Keratinocyte (primary cell): ENCODE measurements at regions not wholly inside any gene's neighbourhood (a gene's known extent, or its start where the extent isn't known, plus 50 kb on each side); places are given as distances from the start of the nearest gene placed in this dataset.
"Not testable (repeated sequence)": the region's sequence is repeated elsewhere in the genome, so short reads cannot be mapped to it uniquely, and the experiment has no call there.

ENCODE experiments used
- CTCF ChIP-seq, 3 experiments: IDR thresholded peaks in 1 of 3; conservative IDR thresholded peaks in 1 of 3; optimal IDR thresholded peaks in 1 of 3; 2 replicates in 2 of 3; 3 replicates in 1 of 3; pipeline versions ENCODE3 to v1.5.1; 2011; ENCODE audit warnings: low read length in 3 of 3, mild to moderate bottlenecking in 3 of 3, moderate library complexity in 2 of 3, control low read depth in 1 of 3, inconsistent platforms in 1 of 3; ENCODE audit not compliant: insufficient read depth in 2 of 3; ENCODE audit errors: extremely low read depth in 1 of 3
- EZH2 ChIP-seq: IDR thresholded peaks from one replicate; pipeline ENCODE4 v1.6.1; 2012; ENCODE audit warnings: inconsistent platforms, mild to moderate bottlenecking, low read length, moderate library complexity

- TF ChIP-seq CTCF (optimal IDR thresholded peaks at IDR 0.05 in 1 of 3, IDR thresholded peaks at IDR 0.05 in 1 of 3, conservative IDR thresholded peaks at IDR 0.05 in 1 of 3; ENCODE audit: extremely low read depth in 1 of 3, insufficient read depth in 2 of 3, low read length in 3 of 3); EZH2: not testable (repeated sequence)
Measured at GRCh38 chr3:5054579-5054978, 67.5 kb upstream of the ARL8B start.
